ENCODE measurements at regions not wholly inside any gene's neighbourhood (a gene's known extent, or its start where the extent isn't known, plus 50 kb on each side); places are given as distances from the start of the nearest gene placed in this dataset.

GRCh38 chr15:62676891-62677290 lies 365.7 kb upstream of the TPM1 start:
- TF ChIP-seq CTCF (IDR thresholded peaks at IDR 0.05; ENCODE audit: insufficient read depth, low read depth, low read length): no peak
- no peak for TF ChIP-seq EZH2 (IDR thresholded peaks at IDR 0.05; ENCODE audit: insufficient read depth, low read length)
